ENCODE measurements at regions not wholly inside any gene's neighbourhood (a gene's known extent, or its start where the extent isn't known, plus 50 kb on each side); places are given as distances from the start of the nearest gene placed in this dataset.

GRCh38 chr1:217096200-217096599, 373.0 kb upstream of the ESRRG start:
- no peak for TF ChIP-seq POLR2AphosphoS5 (IDR thresholded peaks at IDR 0.05)
- TF ChIP-seq CTCF (IDR thresholded peaks at IDR 0.05): no peak
